ENCODE measurements at regions not wholly inside any gene's neighbourhood (a gene's known extent, or its start where the extent isn't known, plus 50 kb on each side); places are given as distances from the start of the nearest gene placed in this dataset.

DNA sequence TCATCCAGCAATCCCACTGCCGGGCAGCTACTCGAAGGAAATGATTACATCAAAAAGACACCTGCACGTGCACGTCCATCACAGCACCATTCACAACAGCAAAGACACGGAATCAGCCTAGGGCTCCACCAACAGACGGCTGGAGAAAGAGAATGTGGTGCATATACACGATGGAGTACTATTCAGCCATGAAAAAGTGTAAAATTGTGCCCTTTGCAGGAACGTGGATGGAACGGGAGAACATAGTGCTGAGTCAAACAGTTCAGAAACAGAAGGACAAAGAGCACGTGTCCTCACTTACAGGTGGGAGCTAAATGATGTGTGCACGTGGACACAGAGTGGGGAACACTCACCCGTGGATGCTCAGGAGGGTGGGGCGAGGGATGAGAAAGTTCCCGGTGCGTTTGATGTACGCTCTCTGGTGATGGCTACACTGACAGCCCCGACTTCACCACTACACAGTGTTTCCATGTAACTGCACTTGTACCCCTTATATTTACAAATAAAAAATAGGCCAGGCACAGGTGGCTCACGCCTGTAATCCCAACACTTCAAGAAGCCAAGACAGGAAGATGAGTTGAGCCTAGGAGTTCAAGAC lies 92.0 kb downstream of the PDGFA start:
- Histone ChIP-seq H3K4me2 (ENCODE audit: control insufficient read depth, insufficient read depth) (no peak overlapping the region), H2AFZ (ENCODE audit: control insufficient read depth, low read depth, low read length) (no peak overlapping the region), H3K9ac (ENCODE audit: control insufficient read depth, insufficient read depth, low read length) (no peak overlapping the region), H3K4me3 (no peak overlapping the region), H3K27ac (ENCODE audit: control insufficient read depth, insufficient read depth) (no peak overlapping the region), H3K79me2 (ENCODE audit: control insufficient read depth, insufficient read depth, low read length) (no peaks in the 10 kb centered on the region), H3K4me1 (ENCODE audit: control insufficient read depth, insufficient read depth, low read length) (no peaks in the 10 kb centered on the region), H3K36me3 (ENCODE audit: control insufficient read depth in 2 of 2, insufficient read depth in 2 of 2, low read length in 1 of 2) (no peaks in the 10 kb centered on the region), H4K20me1 (ENCODE audit: control insufficient read depth, insufficient read depth) (no peaks in the 10 kb centered on the region), H3K9me3 (replicated peaks; ENCODE audit: control insufficient read depth, insufficient read depth, low read length) (no peaks in the 10 kb centered on the region; the same call in 2 of the 3 replicates), H3K27me3 (replicated peaks in 1 of 2; ENCODE audit: control insufficient read depth in 2 of 2, insufficient read depth in 2 of 2, low read length in 1 of 2) (no peaks in the 10 kb centered on the region)
- CTCF ChIA-PET = no interaction called here
- intact Hi-C loops (cut with micrococcal nuclease; ENCODE audit: unreplicated experiment) = no loop called here
- no peak for TF ChIP-seq SMAD1 (IDR thresholded peaks at IDR 0.05; ENCODE audit: low read depth, partially characterized antibody)
- no peak for TF ChIP-seq RUNX3 (IDR thresholded peaks at IDR 0.05; ENCODE audit: low read length)
- TF ChIP-seq ZNF592 (IDR thresholded peaks at IDR 0.05) = no peak
- no peak for TF ChIP-seq DPF2 (IDR thresholded peaks at IDR 0.05)
- no peak for TF ChIP-seq GABPA (IDR thresholded peaks at IDR 0.05; ENCODE audit: low read depth)
- TF ChIP-seq ZNF384 (IDR thresholded peaks at IDR 0.05; ENCODE audit: borderline replicate concordance, low read depth, low read length) = no peak
- TF ChIP-seq NR2F1 (conservative IDR thresholded peaks at IDR 0.05) = no peak
- no peak for TF ChIP-seq ASH2L (IDR thresholded peaks at IDR 0.05; ENCODE audit: borderline replicate concordance, low read depth)
- SMC1A ChIA-PET (ENCODE audit: uncharacterized antibody, unreplicated experiment) = no interaction called here
- RAD21 ChIA-PET (ENCODE audit: unreplicated experiment) = no interaction called here
- WGBS (ENCODE audit: insufficient coverage, insufficient replicate concordance, low lambda C conversion rate, missing lambda C conversion rate) = 47% methylated on average over 16 of the region's 18 CpGs
- in situ Hi-C loops (cut with MboI) = no loop called here
- FAIRE-seq (no peak), DNase-seq (ENCODE audit: low read depth, low spot score) (no peak), ATAC-seq (no peak)
- POLR2A ChIA-PET = no interaction called here
- no TSS peak for BruUV-seq (replicated peaks)

Measured in GM12878 (cell line).